Epithelial cell of esophagus (primary cell): ENCODE measurements at regions not wholly inside any gene's neighbourhood (a gene's known extent, or its start where the extent isn't known, plus 50 kb on each side); places are given as distances from the start of the nearest gene placed in this dataset.

Experiments
- DNase-seq: peaks from one replicate; pipeline ENCODE4 v3.0.0; 2010; ENCODE audit warnings: low read depth
- H3K4me3 ChIP-seq: 2 replicates; pipeline ENCODE4 v1.5.1; 2011; ENCODE audit warnings: mild to moderate bottlenecking, low read length, control low read depth
- TF ChIP-seq, protein P1 (sequence below): IDR thresholded peaks from 2 replicates; pipeline ENCODE4 v1.5.1; 2011; ENCODE audit warnings: low read depth, mild to moderate bottlenecking, low read length, control low read depth, inconsistent platforms; ENCODE audit not compliant: insufficient read depth; ENCODE audit errors: missing control alignments

DNA sequence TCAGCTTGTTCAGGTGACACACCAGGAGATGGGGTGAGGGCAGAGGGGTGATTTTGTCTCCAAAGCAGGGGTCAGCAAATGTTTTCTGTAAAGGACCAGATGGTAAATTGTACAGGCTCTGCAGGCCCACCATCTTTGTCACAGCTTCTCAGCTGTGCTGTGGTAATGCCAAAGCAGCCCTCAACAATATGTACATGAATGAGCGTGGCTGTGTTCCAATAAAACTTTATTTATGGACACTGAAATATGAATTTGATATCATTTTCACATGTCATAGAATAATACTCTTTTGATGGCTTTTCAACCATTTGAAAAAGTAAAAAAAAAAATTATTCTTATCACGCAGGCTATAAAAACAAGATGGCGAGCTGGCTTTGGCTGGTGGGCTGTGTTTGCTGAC is 206.4 kb upstream of the RPL38 start:
- no peak for DNase-seq
- TF ChIP-seq, protein P1, sequence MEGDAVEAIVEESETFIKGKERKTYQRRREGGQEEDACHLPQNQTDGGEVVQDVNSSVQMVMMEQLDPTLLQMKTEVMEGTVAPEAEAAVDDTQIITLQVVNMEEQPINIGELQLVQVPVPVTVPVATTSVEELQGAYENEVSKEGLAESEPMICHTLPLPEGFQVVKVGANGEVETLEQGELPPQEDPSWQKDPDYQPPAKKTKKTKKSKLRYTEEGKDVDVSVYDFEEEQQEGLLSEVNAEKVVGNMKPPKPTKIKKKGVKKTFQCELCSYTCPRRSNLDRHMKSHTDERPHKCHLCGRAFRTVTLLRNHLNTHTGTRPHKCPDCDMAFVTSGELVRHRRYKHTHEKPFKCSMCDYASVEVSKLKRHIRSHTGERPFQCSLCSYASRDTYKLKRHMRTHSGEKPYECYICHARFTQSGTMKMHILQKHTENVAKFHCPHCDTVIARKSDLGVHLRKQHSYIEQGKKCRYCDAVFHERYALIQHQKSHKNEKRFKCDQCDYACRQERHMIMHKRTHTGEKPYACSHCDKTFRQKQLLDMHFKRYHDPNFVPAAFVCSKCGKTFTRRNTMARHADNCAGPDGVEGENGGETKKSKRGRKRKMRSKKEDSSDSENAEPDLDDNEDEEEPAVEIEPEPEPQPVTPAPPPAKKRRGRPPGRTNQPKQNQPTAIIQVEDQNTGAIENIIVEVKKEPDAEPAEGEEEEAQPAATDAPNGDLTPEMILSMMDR: no peak
- H3K4me3 ChIP-seq: no peak overlapping the region

DNA sequence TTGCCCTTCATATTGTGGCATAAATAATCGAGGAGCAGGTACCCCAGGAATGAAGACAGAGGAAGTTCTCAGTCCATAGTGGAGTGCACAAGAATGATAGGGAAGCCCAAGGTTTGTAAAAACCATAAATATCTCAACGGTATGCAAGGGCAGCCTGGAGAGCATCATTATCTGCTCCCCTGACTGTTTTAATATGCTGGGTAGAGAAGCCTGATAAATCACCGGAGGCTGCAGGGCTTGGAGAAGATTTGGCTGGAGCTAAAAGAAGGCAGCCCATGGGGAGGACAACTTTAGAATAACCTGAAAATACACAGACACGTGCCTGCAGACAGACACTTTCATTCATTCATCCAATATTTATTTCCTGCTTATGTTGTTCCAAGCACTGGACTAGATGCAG is 205.2 kb upstream of the RPL38 start:
- no peak overlapping the region for H3K4me3 ChIP-seq
- DNase-seq: no peak
- TF ChIP-seq, protein P1: no peak

DNA sequence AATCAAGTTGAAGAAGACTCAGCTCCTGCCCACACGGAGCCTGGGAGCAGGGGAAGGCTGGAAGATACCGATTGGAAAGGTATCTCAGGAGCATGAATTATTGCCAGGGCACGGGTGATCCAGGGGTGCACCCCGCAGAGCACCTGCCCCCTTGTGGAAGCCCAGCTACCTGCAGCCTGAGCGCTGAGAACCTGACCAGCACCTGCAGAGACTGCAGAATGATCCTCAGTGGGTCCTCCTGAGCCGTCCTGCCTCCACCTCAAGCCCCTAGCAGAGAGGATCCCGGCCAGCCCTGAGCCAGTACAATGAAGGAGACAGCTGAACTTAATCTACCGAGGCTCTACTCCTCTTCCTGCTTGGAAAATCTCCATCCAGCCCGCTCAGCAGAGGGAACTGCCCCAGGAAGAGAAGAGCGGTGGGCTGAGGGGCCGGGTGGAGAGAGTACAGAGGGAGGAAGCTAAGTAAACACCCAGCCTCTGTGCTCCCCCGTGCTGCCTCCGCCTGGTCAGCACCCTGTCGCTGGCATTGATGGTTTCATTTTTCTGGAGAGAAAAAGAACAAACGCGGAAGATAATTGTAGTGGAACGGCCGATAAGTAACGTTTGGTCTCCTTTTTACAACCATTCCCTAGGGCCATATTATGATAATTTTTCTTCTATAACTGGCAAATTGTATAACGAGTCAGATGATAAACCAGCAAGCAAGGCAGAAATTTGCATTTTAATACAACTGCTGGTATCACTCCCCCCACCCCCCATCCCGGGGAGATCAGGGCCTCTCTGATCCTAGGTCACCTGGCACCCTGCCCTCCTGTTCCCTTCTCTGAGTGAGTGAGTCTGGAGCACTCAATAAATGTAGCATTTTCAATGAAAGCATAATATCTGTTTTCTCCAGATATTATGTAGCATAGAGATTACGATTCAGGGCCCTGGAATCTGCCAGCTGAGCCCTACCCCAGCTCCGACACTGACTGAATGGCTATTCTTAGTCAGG is 204.5 kb upstream of the RPL38 start:
- DNase-seq: peak; percentile 28
- TF ChIP-seq, protein P1: peak; percentile 72
- H3K4me3 ChIP-seq: no peak overlapping the region

DNA sequence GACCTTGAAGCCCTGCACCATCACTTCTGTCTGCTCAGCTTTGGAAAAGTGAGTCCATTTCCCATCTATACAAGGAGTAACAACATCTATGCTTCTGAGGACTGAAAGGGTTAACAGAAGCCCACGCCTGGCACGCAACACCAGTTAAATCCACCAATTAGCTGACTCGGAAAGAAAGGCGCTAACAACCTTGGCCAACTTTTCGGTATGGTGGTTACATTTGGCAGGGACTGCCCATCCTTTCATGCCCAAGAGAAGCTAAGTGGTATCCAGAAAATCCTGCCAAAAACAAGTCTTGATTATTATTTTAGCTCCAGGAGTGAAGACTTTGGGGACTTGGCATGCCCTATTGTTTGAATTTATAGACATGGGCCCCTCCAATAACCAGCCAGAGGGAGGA is 202.3 kb upstream of the RPL38 start:
- no peak overlapping the region for H3K4me3 ChIP-seq
- TF ChIP-seq, protein P1: no peak
- DNase-seq: no peak

DNA sequence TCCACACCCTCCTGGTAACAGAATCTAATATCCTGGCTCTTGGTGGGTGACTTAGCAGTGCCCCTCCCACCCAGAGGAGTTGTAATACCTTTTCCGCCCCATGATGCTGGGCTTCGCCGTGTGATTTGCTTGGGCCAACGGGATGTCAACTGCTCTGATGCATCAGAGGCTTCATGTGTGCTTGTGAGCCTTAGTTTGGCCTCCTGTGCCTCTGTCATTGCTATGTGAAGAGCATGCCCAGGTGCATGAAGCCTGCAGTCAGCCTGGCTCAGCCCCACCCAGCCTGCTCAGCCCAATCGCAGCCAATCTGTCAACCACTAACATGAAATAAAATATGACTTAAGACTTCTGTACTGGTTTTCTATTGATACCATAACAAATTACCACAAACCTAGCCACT is 201.2 kb upstream of the RPL38 start:
- H3K4me3 ChIP-seq: no peak overlapping the region
- DNase-seq: no peak
- TF ChIP-seq, protein P1: no peak

DNA sequence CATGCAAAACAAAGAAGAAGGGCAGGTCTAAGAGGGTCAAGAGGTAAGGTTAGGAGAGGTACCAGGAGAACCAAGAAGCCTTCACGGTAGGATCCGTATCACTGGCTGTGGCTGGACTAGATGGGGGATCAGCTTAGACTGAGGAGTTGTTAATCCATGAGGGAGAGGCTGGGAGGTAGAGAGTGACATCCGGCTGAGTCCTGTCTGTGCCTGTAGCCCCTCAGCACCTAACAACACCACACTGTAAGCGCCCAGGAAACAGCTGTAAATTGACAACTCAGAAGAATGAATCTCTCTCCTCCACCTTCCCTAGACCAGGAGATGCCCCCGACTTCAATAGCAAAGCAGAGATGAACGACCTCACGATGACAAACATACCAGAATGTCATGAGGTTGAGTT is 199.4 kb upstream of the RPL38 start:
- no peak overlapping the region for H3K4me3 ChIP-seq
- no peak for DNase-seq
- TF ChIP-seq, protein P1: no peak

DNA sequence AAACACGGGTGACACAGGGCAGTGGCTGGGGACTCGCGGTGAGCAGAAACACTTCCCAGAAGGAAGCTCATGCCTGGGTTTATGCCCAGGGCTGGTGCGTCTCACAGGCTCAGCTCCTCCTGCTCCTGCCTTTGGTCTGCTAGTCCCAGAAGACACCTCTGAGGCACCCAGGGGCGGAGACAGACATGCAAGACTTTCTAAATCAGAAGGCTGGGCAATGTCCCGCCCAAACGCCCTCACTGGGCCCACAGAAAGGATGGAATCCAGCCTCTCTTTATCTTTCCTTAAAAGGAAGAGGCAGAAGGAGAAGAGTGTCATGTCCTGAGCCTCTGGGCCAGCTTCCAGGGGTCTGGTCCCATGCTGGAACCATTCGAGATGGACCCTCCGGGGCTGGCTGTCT is 197.7 kb upstream of the RPL38 start:
- H3K4me3 ChIP-seq: no peak overlapping the region
- TF ChIP-seq, protein P1: no peak
- no peak for DNase-seq
